ENCODE measurements at regions not wholly inside any gene's neighbourhood (a gene's known extent, or its start where the extent isn't known, plus 50 kb on each side); places are given as distances from the start of the nearest gene placed in this dataset.

- no peak for DNase-seq
These were observed 243.6 kb downstream of the EDEM1 start for GRCh38 chr3:5431146-5431545.

GRCh38 chr3:5431811-5432378 is 244.4 kb downstream of the EDEM1 start:
- DNase-seq = no peak

GRCh38 chr3:5437296-5437782 is 249.8 kb downstream of the EDEM1 start:
- no peak for DNase-seq

- no peak for DNase-seq
These were observed 250.3 kb downstream of the EDEM1 start for GRCh38 chr3:5437783-5438323.

GRCh38 chr3:5441401-5441800 is 253.9 kb downstream of the EDEM1 start:
- DNase-seq = no peak

- DNase-seq = no peak
These were observed 254.7 kb downstream of the EDEM1 start for GRCh38 chr3:5442106-5442785.

- DNase-seq = no peak
These were observed 255.3 kb downstream of the EDEM1 start for GRCh38 chr3:5442786-5443138.

- no peak for DNase-seq
These were observed 256.7 kb downstream of the EDEM1 start for GRCh38 chr3:5444253-5444652.

GRCh38 chr3:5445676-5446201 is 258.2 kb downstream of the EDEM1 start:
- DNase-seq = no peak

- no peak for DNase-seq
These were observed 260.7 kb downstream of the EDEM1 start for GRCh38 chr3:5448246-5448645.

- DNase-seq = no peak
These were observed 261.3 kb downstream of the EDEM1 start for GRCh38 chr3:5448816-5449215.

GRCh38 chr3:5456199-5456598 is 268.7 kb downstream of the EDEM1 start:
- no peak for DNase-seq

GRCh38 chr3:5458526-5458925 is 271.0 kb downstream of the EDEM1 start:
- DNase-seq = no peak

- no peak for DNase-seq
These were observed 274.6 kb downstream of the EDEM1 start for GRCh38 chr3:5462086-5462485.

GRCh38 chr3:5463991-5464390 is 276.5 kb downstream of the EDEM1 start:
- DNase-seq = no peak

- DNase-seq = no peak
These were observed 277.1 kb downstream of the EDEM1 start for GRCh38 chr3:5464649-5465048.

- DNase-seq = no peak
These were observed 277.7 kb downstream of the EDEM1 start for GRCh38 chr3:5465183-5465582.

- DNase-seq = no peak
These were observed 278.6 kb downstream of the EDEM1 start for GRCh38 chr3:5466065-5466464.

GRCh38 chr3:5466717-5467116 is 279.2 kb downstream of the EDEM1 start:
- DNase-seq = no peak

GRCh38 chr3:5473471-5473870 is 286.0 kb downstream of the EDEM1 start:
- DNase-seq = no peak

- DNase-seq = no peak
These were observed 288.9 kb downstream of the EDEM1 start for GRCh38 chr3:5476403-5476802.

GRCh38 chr3:5479229-5479799 is 291.8 kb downstream of the EDEM1 start:
- DNase-seq = no peak

GRCh38 chr3:5480190-5480589 is 292.7 kb downstream of the EDEM1 start:
- DNase-seq = no peak

GRCh38 chr3:5485427-5485826 is 297.9 kb downstream of the EDEM1 start:
- no peak for DNase-seq
